ENCODE measurements at regions not wholly inside any gene's neighbourhood (a gene's known extent, or its start where the extent isn't known, plus 50 kb on each side); places are given as distances from the start of the nearest gene placed in this dataset.

GRCh38 chr6:152874846-152875568 lies 107.8 kb downstream of the FBXO5 start:
- no peak overlapping the region for H2AFZ ChIP-seq (ENCODE audit: low read length)
- no peaks in the 10 kb centered on the region for H4K20me1 ChIP-seq (ENCODE audit: insufficient read depth, low read depth, low read length)
- H3K9me2 ChIP-seq (replicated peaks; ENCODE audit: insufficient read depth, low read length), result no peaks in the 10 kb centered on the region
- DNase-seq, result peak; percentile 44
- H3K9me3 ChIP-seq (ENCODE audit: low read length), result no peaks in the 10 kb centered on the region
- no peak overlapping the region for H3K9ac ChIP-seq (ENCODE audit: low read length)
- H3K4me1 ChIP-seq (ENCODE audit: low read length), result no peaks in the 10 kb centered on the region
- no peaks in the 10 kb centered on the region for H3K27me3 ChIP-seq (ENCODE audit: low read length)
- H3K79me2 ChIP-seq (ENCODE audit: low read length), result no peaks in the 10 kb centered on the region
- no peaks in the 10 kb centered on the region for H3K36me3 ChIP-seq (ENCODE audit: insufficient read depth, low read length)
- no peak overlapping the region for H3K4me3 ChIP-seq (ENCODE audit: low read length)
- H3K4me2 ChIP-seq (ENCODE audit: low read depth, low read length, poor library complexity, severe bottlenecking), result no peak overlapping the region
- no peak overlapping the region for H3K27ac ChIP-seq (ENCODE audit: low read length)

GRCh38 chr6:152879681-152880080 lies 103.2 kb downstream of the FBXO5 start:
- H3K9ac ChIP-seq (ENCODE audit: low read length), result no peak overlapping the region
- H3K9me3 ChIP-seq (ENCODE audit: low read length), result no peaks in the 10 kb centered on the region
- no peak overlapping the region for H3K4me3 ChIP-seq (ENCODE audit: low read length)
- no peaks in the 10 kb centered on the region for H3K4me1 ChIP-seq (ENCODE audit: low read length)
- H3K36me3 ChIP-seq (ENCODE audit: insufficient read depth, low read length), result no peaks in the 10 kb centered on the region
- H3K27ac ChIP-seq (ENCODE audit: low read length), result no peak overlapping the region
- H3K9me2 ChIP-seq (replicated peaks; ENCODE audit: insufficient read depth, low read length), result no peaks in the 10 kb centered on the region
- DNase-seq, result no peak
- H2AFZ ChIP-seq (ENCODE audit: low read length), result no peak overlapping the region
- H3K27me3 ChIP-seq (ENCODE audit: low read length), result no peaks in the 10 kb centered on the region
- no peaks in the 10 kb centered on the region for H4K20me1 ChIP-seq (ENCODE audit: insufficient read depth, low read depth, low read length)
- no peaks in the 10 kb centered on the region for H3K79me2 ChIP-seq (ENCODE audit: low read length)
- H3K4me2 ChIP-seq (ENCODE audit: low read depth, low read length, poor library complexity, severe bottlenecking), result no peak overlapping the region

- H3K9me3 ChIP-seq (ENCODE audit: low read length), result no peaks in the 10 kb centered on the region
- H2AFZ ChIP-seq (ENCODE audit: low read length), result no peak overlapping the region
- no peaks in the 10 kb centered on the region for H4K20me1 ChIP-seq (ENCODE audit: insufficient read depth, low read depth, low read length)
- no peak for DNase-seq
- no peaks in the 10 kb centered on the region for H3K9me2 ChIP-seq (replicated peaks; ENCODE audit: insufficient read depth, low read length)
- no peaks in the 10 kb centered on the region for H3K27me3 ChIP-seq (ENCODE audit: low read length)
- no peak overlapping the region for H3K4me3 ChIP-seq (ENCODE audit: low read length)
- no peak overlapping the region for H3K27ac ChIP-seq (ENCODE audit: low read length)
- H3K9ac ChIP-seq (ENCODE audit: low read length), result no peak overlapping the region
- no peaks in the 10 kb centered on the region for H3K79me2 ChIP-seq (ENCODE audit: low read length)
- H3K36me3 ChIP-seq (ENCODE audit: insufficient read depth, low read length), result no peaks in the 10 kb centered on the region
- H3K4me2 ChIP-seq (ENCODE audit: low read depth, low read length, poor library complexity, severe bottlenecking), result no peak overlapping the region
- H3K4me1 ChIP-seq (ENCODE audit: low read length), result no peaks in the 10 kb centered on the region
These were observed 89.7 kb downstream of the FBXO5 start for GRCh38 chr6:152893187-152893586.

- Histone ChIP-seq H2AFZ (ENCODE audit: low read length) (no peak overlapping the region), H3K9me3 (ENCODE audit: low read length) (no peaks in the 10 kb centered on the region), H3K4me1 (ENCODE audit: low read length) (no peaks in the 10 kb centered on the region), H3K27me3 (ENCODE audit: low read length) (no peaks in the 10 kb centered on the region), H3K9ac (ENCODE audit: low read length) (no peak overlapping the region), H3K4me2 (ENCODE audit: low read depth, low read length, poor library complexity, severe bottlenecking) (no peak overlapping the region), H3K4me3 (ENCODE audit: low read length) (no peak overlapping the region), H3K79me2 (ENCODE audit: low read length) (no peaks in the 10 kb centered on the region), H3K9me2 (replicated peaks; ENCODE audit: insufficient read depth, low read length) (no peaks in the 10 kb centered on the region), H3K36me3 (ENCODE audit: insufficient read depth, low read length) (no peaks in the 10 kb centered on the region), H3K27ac (ENCODE audit: low read length) (no peak overlapping the region), H4K20me1 (ENCODE audit: insufficient read depth, low read depth, low read length) (no peaks in the 10 kb centered on the region)
- no peak for DNase-seq
These were observed 85.9 kb downstream of the FBXO5 start for GRCh38 chr6:152896923-152897322.

GRCh38 chr6:152897807-152898399 lies 84.9 kb downstream of the FBXO5 start:
- peak; percentile 86 for DNase-seq
- Histone ChIP-seq H3K4me3 (ENCODE audit: low read length) (no peak overlapping the region), H2AFZ (ENCODE audit: low read length) (no peak overlapping the region), H4K20me1 (ENCODE audit: insufficient read depth, low read depth, low read length) (no peaks in the 10 kb centered on the region), H3K79me2 (ENCODE audit: low read length) (no peaks in the 10 kb centered on the region), H3K27me3 (ENCODE audit: low read length) (0 out of 2 replicates have a peak, but pooled peaks cover 3% of the 10 kb centered on the region), H3K27ac (ENCODE audit: low read length) (no peak overlapping the region), H3K9ac (ENCODE audit: low read length) (no peak overlapping the region), H3K4me1 (ENCODE audit: low read length) (no peaks in the 10 kb centered on the region), H3K9me3 (ENCODE audit: low read length) (no peaks in the 10 kb centered on the region), H3K9me2 (replicated peaks; ENCODE audit: insufficient read depth, low read length) (no peaks in the 10 kb centered on the region), H3K36me3 (ENCODE audit: insufficient read depth, low read length) (no peaks in the 10 kb centered on the region), H3K4me2 (ENCODE audit: low read depth, low read length, poor library complexity, severe bottlenecking) (no peak overlapping the region)

- Histone ChIP-seq H3K9ac (ENCODE audit: low read length) (no peak overlapping the region), H3K27me3 (ENCODE audit: low read length) (0 out of 2 replicates have a peak, but pooled peaks cover 3% of the 10 kb centered on the region), H4K20me1 (ENCODE audit: insufficient read depth, low read depth, low read length) (no peaks in the 10 kb centered on the region), H3K27ac (ENCODE audit: low read length) (no peak overlapping the region), H3K9me2 (replicated peaks; ENCODE audit: insufficient read depth, low read length) (no peaks in the 10 kb centered on the region), H3K36me3 (ENCODE audit: insufficient read depth, low read length) (no peaks in the 10 kb centered on the region), H3K79me2 (ENCODE audit: low read length) (no peaks in the 10 kb centered on the region), H2AFZ (ENCODE audit: low read length) (no peak overlapping the region), H3K4me2 (ENCODE audit: low read depth, low read length, poor library complexity, severe bottlenecking) (no peak overlapping the region), H3K9me3 (ENCODE audit: low read length) (no peaks in the 10 kb centered on the region), H3K4me1 (ENCODE audit: low read length) (no peaks in the 10 kb centered on the region), H3K4me3 (ENCODE audit: low read length) (no peak overlapping the region)
- DNase-seq, result no peak
These were observed 78.2 kb downstream of the FBXO5 start for GRCh38 chr6:152904678-152905077.

- H3K79me2 ChIP-seq (ENCODE audit: low read length), result no peaks in the 10 kb centered on the region
- no peak overlapping the region for H3K9ac ChIP-seq (ENCODE audit: low read length)
- no peaks in the 10 kb centered on the region for H3K4me1 ChIP-seq (ENCODE audit: low read length)
- H3K9me2 ChIP-seq (replicated peaks; ENCODE audit: insufficient read depth, low read length), result no peaks in the 10 kb centered on the region
- no peak overlapping the region for H3K4me3 ChIP-seq (ENCODE audit: low read length)
- no peak for DNase-seq
- no peak overlapping the region for H3K4me2 ChIP-seq (ENCODE audit: low read depth, low read length, poor library complexity, severe bottlenecking)
- no peaks in the 10 kb centered on the region for H3K9me3 ChIP-seq (ENCODE audit: low read length)
- H2AFZ ChIP-seq (ENCODE audit: low read length), result no peak overlapping the region
- H3K27ac ChIP-seq (ENCODE audit: low read length), result no peak overlapping the region
- H4K20me1 ChIP-seq (ENCODE audit: insufficient read depth, low read depth, low read length), result no peaks in the 10 kb centered on the region
- no peaks in the 10 kb centered on the region for H3K36me3 ChIP-seq (ENCODE audit: insufficient read depth, low read length)
- H3K27me3 ChIP-seq (ENCODE audit: low read length), result 0 out of 2 replicates have a peak, but pooled peaks cover 3% of the 10 kb centered on the region
These were observed 77.1 kb downstream of the FBXO5 start for GRCh38 chr6:152905551-152906299.

- Histone ChIP-seq H3K9me2 (replicated peaks; ENCODE audit: insufficient read depth, low read length) (no peaks in the 10 kb centered on the region), H3K4me2 (ENCODE audit: low read depth, low read length, poor library complexity, severe bottlenecking) (no peak overlapping the region), H3K9me3 (ENCODE audit: low read length) (no peaks in the 10 kb centered on the region), H3K27ac (ENCODE audit: low read length) (no peak overlapping the region), H3K9ac (ENCODE audit: low read length) (no peak overlapping the region), H2AFZ (ENCODE audit: low read length) (no peak overlapping the region), H3K4me1 (ENCODE audit: low read length) (no peaks in the 10 kb centered on the region), H3K4me3 (ENCODE audit: low read length) (no peak overlapping the region), H3K79me2 (ENCODE audit: low read length) (no peaks in the 10 kb centered on the region), H3K36me3 (ENCODE audit: insufficient read depth, low read length) (no peaks in the 10 kb centered on the region), H3K27me3 (ENCODE audit: low read length) (no peaks in the 10 kb centered on the region), H4K20me1 (ENCODE audit: insufficient read depth, low read depth, low read length) (no peaks in the 10 kb centered on the region)
- no peak for DNase-seq
These were observed 73.6 kb downstream of the FBXO5 start for GRCh38 chr6:152909241-152909640.

All from Karpas-422 (cell line).